SW 1271 (cell line): ENCODE measurements at regions not wholly inside any gene's neighbourhood (a gene's known extent, or its start where the extent isn't known, plus 50 kb on each side); places are given as distances from the start of the nearest gene placed in this dataset.

Source experiments
- DNase-seq, 2 experiments: peaks; one replicate each; lab custom pipeline; 2025; lab: John Stamatoyannopoulos, UW

DNA sequence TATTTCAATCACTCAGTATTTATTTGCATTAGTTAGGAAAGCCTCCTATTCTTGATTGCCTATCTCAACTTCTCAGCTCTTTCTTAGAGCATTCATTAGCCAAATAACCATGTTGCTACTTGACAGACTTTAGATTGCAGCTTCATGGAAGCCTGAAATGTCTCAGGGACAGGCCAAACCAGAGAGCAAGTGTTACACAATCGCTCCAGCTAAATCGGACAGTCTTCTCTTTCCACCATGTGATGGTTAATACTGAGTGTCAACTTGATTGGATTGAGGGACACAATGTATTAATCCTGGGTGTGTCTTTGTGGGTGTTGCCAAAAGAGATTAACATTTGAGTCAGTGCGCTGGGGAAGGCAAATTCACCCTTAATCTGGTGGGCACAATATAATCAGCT, 106.5 kb upstream of the DRD2 start:
- no peak for DNase-seq

DNA sequence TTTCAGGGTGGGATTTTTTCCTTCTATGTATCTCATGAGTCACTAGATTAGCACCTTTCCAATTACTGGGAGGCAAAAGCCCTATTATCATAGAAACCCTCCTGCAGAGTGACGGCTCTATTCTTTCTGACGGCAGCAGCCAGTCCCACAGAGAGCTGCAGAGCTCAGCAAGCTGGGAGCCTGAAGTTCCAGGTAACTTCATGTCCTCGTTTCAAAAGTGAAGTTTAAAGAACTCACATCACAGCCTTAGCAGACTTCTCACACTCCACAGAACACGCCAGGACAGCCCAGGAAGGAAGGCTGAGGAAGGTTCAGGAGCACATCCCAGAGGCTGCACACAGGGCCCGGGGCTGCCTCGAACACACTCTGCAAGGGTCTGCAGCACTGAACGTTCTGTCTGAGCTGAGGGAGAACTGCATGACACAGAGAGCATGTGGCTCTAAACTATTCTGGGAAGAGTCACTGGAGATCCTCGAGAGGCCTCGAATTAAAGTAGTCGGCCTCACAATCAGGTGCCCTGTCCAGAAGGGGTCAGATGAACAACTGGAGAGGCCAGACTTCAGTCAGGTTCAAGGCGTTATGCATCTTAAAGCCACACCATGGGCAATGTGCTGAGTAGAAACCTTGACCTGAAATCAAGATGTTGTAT, 104.2 kb upstream of the DRD2 start:
- DNase-seq = no peak

DNA sequence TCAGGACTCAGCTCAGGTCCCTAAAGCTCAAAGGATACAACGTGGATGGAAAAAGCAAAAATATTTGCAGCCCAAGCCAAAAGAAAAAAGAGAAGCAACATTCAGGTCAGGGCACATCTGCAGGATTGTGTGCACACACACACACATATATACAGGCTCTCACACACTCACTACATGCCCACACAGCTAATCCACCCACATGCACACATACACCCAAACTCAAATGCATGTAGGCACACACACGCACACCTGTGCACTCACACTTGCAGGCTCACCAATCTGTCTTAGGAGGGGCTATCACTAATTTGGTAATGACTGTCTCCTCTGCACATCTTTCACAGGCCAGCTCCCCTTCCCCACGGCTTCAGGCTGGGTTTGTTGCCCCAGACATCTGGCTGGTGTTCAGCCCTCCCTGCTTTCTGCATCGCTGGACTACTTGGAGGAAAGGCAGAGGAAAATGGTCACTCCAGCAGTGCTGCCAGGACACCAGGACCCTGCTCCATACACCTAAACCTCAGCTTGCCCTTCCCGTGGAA, 103.6 kb upstream of the DRD2 start:
- DNase-seq = no peak

DNA sequence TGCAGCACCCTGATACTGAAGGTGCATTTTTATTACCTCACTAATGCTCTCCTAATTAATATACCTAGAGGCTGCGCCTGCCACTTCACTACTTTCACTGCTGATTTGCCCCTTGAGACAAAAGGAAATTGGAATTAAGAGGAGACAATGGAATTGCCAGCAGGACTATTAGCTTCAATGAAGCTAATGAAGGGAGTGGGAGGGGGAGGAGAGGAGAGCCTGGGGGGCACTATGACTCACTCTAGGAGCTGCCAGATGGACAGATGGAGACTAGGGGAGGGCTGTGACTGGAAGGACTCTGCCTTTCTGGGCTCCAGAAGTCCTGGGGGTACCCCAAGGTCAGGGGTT, 102.8 kb upstream of the DRD2 start:
- DNase-seq = no peak

GRCh38 chr11:113577356-113578032, 102.3 kb upstream of the DRD2 start:
- no peak for DNase-seq

GRCh38 chr11:113574586-113574985, 99.4 kb upstream of the DRD2 start:
- no peak for DNase-seq

- DNase-seq = no peak
These were observed 99.0 kb upstream of the DRD2 start for GRCh38 chr11:113574171-113574570.

DNA sequence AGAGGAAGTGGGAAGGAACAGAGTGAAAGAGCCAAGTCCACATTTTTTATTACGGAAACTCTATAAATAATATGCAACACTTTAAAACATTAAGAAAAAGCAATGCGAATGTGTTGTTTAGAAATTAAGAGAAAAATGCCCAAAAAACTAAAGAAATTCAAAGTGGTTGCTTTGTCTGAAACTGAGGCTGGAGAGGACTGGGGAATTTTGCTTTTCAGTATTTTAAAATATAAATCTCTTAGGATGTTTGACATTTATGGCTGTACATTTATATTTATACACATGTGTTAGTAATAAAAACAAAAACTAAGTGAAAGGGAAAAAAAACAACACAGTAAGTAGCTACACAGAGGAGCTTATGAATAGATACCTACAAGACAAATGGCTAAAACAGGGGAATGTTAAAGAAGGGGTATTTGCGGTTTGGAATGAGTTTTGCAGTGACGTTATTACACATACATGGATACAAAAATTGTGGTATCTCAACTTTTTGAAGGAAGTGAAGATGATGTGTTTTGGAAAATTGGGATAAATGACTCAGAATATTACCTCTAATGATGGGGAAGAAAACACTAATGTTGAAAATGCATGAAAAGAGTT, 97.0 kb upstream of the DRD2 start:
- DNase-seq = no peak

- no peak for DNase-seq
These were observed 96.3 kb upstream of the DRD2 start for GRCh38 chr11:113571531-113571930.

DNA sequence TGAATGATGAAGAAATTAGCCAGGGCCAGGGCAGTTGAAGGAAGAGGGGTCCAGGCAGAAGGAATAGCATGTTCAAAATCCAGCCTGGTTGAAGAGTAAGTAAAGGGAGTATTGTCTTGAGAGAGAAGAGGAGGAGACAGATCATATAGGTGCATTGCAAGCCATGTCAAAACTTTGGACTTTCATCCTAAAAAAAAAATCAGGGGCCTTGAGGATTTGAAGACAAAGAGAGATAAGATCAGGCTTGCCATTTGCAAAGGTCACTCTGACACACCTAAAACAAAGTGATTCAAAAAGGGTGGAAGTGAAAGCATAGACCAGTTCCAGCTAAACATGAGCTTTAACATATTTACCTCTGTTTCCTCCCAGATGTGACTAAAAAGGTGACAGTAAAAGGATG, 95.7 kb upstream of the DRD2 start:
- no peak for DNase-seq

- DNase-seq = no peak
These were observed 94.2 kb upstream of the DRD2 start for GRCh38 chr11:113569391-113569790.

GRCh38 chr11:113568566-113568965, 93.4 kb upstream of the DRD2 start:
- DNase-seq = no peak

GRCh38 chr11:113567867-113568544, 92.8 kb upstream of the DRD2 start:
- DNase-seq = no peak

- DNase-seq = no peak
These were observed 91.9 kb upstream of the DRD2 start for GRCh38 chr11:113567097-113567496.

DNA sequence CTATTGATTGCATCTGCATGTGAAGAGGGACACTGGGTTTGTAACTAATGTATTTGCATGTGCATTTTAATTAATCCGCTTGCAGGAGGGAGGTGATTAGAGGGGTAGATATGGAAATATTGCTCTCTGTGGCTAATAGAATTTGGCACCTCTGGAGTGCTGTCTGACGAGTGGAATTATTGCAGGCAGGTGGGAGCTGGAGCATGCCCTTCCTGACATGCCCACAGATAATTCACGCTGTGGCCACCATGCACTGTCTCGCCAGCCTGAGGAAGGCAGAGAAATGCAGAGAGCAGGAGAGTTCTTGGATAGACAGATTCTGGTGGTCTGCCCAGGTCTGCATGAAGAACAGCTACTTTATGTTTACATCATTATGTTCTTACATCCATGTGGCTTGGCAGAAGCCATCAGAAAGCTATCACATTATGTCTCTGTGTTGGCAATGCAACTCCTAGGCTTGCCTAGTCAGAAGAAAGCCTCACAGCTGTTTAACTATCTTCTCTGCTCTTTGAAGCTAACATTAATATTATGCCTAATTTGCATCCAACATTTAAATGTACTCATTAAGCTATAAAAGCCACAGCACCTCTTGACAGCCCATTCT, 89.4 kb upstream of the DRD2 start:
- no peak for DNase-seq

- no peak for DNase-seq
These were observed 88.7 kb upstream of the DRD2 start for GRCh38 chr11:113563766-113564526.

DNA sequence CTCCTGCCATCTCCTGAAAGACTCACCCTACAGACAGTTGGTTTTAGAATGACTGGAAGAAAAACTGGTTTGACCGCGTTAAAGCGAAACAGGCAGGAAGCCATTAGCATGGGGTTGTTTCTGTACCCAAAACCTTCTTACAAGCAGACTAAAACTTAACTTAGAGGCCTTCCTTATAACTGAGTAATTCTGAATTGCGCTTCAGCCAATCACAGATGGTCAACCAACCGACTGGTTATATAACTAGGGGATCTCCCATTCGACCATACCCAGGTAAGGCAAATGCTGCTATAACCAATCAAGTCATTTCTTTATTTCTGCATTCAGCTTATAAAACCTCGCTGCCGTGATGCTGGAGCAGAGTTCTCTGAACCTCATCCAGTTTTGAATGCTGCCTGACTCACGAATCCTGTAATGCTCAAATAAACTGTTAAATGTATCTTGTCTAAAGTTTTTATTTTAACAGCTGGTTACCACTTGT, 87.8 kb upstream of the DRD2 start:
- no peak for DNase-seq

GRCh38 chr11:113562576-113562975, 87.4 kb upstream of the DRD2 start:
- no peak for DNase-seq

- DNase-seq = no peak
These were observed 82.7 kb upstream of the DRD2 start for GRCh38 chr11:113557926-113558325.

DNA sequence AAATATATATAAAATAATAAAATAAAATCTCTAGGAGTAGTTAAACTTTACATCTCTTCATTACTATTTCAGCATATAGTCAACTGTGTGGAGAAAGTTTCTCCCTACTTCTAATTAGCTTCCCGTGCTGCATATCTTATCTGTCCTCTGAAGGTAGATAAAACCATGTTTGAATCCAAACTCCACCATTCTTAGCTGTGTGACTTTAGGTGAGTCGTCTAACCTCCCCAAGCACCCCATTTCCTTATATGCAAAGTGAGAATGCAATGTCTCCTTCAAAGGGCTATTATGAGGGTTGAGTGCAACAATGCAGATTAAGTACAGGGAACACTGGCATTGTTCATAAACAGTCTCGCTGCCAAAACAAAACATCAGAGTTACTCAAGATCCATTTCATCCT, 80.8 kb upstream of the DRD2 start:
- DNase-seq = no peak

- no peak for DNase-seq
These were observed 79.9 kb upstream of the DRD2 start for GRCh38 chr11:113555071-113555619.
